Osteocyte (in vitro differentiated cells): ENCODE measurements at regions not wholly inside any gene's neighbourhood (a gene's known extent, or its start where the extent isn't known, plus 50 kb on each side); places are given as distances from the start of the nearest gene placed in this dataset.

Experiments
- DNase-seq: peaks from one replicate; pipeline ENCODE4 v3.0.0; 2021; ENCODE audit warnings: mixed read lengths; ENCODE audit not compliant: unreplicated experiment; ENCODE audit errors: extremely low spot score
- H3K27ac Mint-ChIP-seq: one replicate; pipeline ENCODE4 v1.8.0; 2021; ENCODE audit warnings: mild to moderate bottlenecking, mixed read lengths; ENCODE audit not compliant: unreplicated experiment
- H3K27me3 Mint-ChIP-seq: one replicate; pipeline ENCODE4 v1.8.0; 2021; ENCODE audit warnings: mixed read lengths; ENCODE audit not compliant: unreplicated experiment
- H3K36me3 Mint-ChIP-seq: one replicate; pipeline ENCODE4 v1.8.0; 2021; ENCODE audit warnings: mixed read lengths; ENCODE audit not compliant: unreplicated experiment
- H3K4me1 Mint-ChIP-seq: one replicate; pipeline ENCODE4 v1.8.0; 2021; ENCODE audit warnings: mixed read lengths; ENCODE audit not compliant: unreplicated experiment
- H3K4me3 Mint-ChIP-seq: one replicate; pipeline ENCODE4 v1.8.0; 2021; ENCODE audit warnings: mild to moderate bottlenecking, moderate library complexity, mixed read lengths; ENCODE audit not compliant: unreplicated experiment
- H3K9me3 Mint-ChIP-seq: one replicate; pipeline ENCODE4 v1.8.0; 2021; ENCODE audit warnings: mixed read lengths; ENCODE audit not compliant: unreplicated experiment
- CTCF ChIP-seq: fragments of 200-600 bp; sonication (generic); IDR thresholded peaks from 2 replicates; pipeline ENCODE4 v1.5.0; 2021; ENCODE audit warnings: antibody characterized with exemption, mild to moderate bottlenecking, moderate library complexity

GRCh38 chr7:15921576-15921975 lies 235.1 kb upstream of the MEOX2 start:
- Mint-ChIP-seq H3K27ac (peak overlapping the region; percentile 85), H3K9me3 (peaks cover 11% of the 10 kb centered on the region), H3K4me3 (no peak overlapping the region), H3K36me3 (peaks cover 3% of the 10 kb centered on the region), H3K4me1 (peaks cover 39% of the 10 kb centered on the region), H3K27me3 (no peaks in the 10 kb centered on the region)
- DNase-seq = no peak
- peak; percentile 54 for TF ChIP-seq CTCF

GRCh38 chr7:15920953-15921352 lies 234.5 kb upstream of the MEOX2 start:
- H3K27ac Mint-ChIP-seq = peak overlapping the region; percentile 85
- no peaks in the 10 kb centered on the region for H3K27me3 Mint-ChIP-seq
- H3K36me3 Mint-ChIP-seq = peaks cover 3% of the 10 kb centered on the region
- DNase-seq = no peak
- no peak overlapping the region for H3K4me3 Mint-ChIP-seq
- peaks cover 44% of the 10 kb centered on the region for H3K4me1 Mint-ChIP-seq
- peaks cover 5% of the 10 kb centered on the region for H3K9me3 Mint-ChIP-seq
- no peak for TF ChIP-seq CTCF

GRCh38 chr7:15916681-15917380 lies 230.3 kb upstream of the MEOX2 start:
- no peaks in the 10 kb centered on the region for H3K27me3 Mint-ChIP-seq
- peaks cover 40% of the 10 kb centered on the region for H3K4me1 Mint-ChIP-seq
- H3K27ac Mint-ChIP-seq = peak overlapping the region; percentile 80
- peaks cover 4% of the 10 kb centered on the region for H3K9me3 Mint-ChIP-seq
- H3K4me3 Mint-ChIP-seq = peak overlapping the region; percentile 8
- no peak for DNase-seq
- TF ChIP-seq CTCF = no peak
- H3K36me3 Mint-ChIP-seq = no peaks in the 10 kb centered on the region

GRCh38 chr7:15915686-15916293 lies 229.3 kb upstream of the MEOX2 start:
- no peak for DNase-seq
- H3K27ac Mint-ChIP-seq = no peak overlapping the region
- no peaks in the 10 kb centered on the region for H3K27me3 Mint-ChIP-seq
- peaks cover 31% of the 10 kb centered on the region for H3K4me1 Mint-ChIP-seq
- no peak for TF ChIP-seq CTCF
- no peaks in the 10 kb centered on the region for H3K36me3 Mint-ChIP-seq
- no peak overlapping the region for H3K4me3 Mint-ChIP-seq
- H3K9me3 Mint-ChIP-seq = peaks cover 4% of the 10 kb centered on the region

- H3K27ac Mint-ChIP-seq = no peak overlapping the region
- no peak overlapping the region for H3K4me3 Mint-ChIP-seq
- H3K9me3 Mint-ChIP-seq = peaks cover 4% of the 10 kb centered on the region
- DNase-seq = no peak
- no peaks in the 10 kb centered on the region for H3K36me3 Mint-ChIP-seq
- H3K27me3 Mint-ChIP-seq = no peaks in the 10 kb centered on the region
- no peak for TF ChIP-seq CTCF
- H3K4me1 Mint-ChIP-seq = peaks cover 31% of the 10 kb centered on the region
These were observed 228.1 kb upstream of the MEOX2 start for GRCh38 chr7:15914611-15915010.
